A673 (cell line): ENCODE measurements at regions not wholly inside any gene's neighbourhood (a gene's known extent, or its start where the extent isn't known, plus 50 kb on each side); places are given as distances from the start of the nearest gene placed in this dataset.

Experiments
- BruUV-seq: library from RNA; stranded (reverse); fragments of 400-500 nt; replicated peaks from 2 replicates; lab custom pipeline; 2021; lab: Mats Ljungman, UMichigan
- CTCF ChIA-PET: fragments of 300-600 bp; sonication (Branson Sonifier 250); formaldehyde crosslinking; loops from one replicate; lab custom pipeline; 2022; ENCODE audit warnings: antibody characterized with exemption; lab: Charles Lee
- POLR2A ChIA-PET: fragments of 300-600 bp; sonication (Branson Sonifier 250); formaldehyde crosslinking; loops from one replicate; lab custom pipeline; 2022; ENCODE audit warnings: antibody characterized with exemption; ENCODE audit not compliant: low non-redundant PET; lab: Charles Lee
- DNase-seq: peaks from one replicate; pipeline ENCODE4 v3.0.0-alpha.2; 2015; ENCODE audit warnings: low spot score
- H3K27ac ChIP-seq: fragments of 200-600 bp; sonication (generic); 2 replicates; pipeline ENCODE4 v1.5.1; 2016; ENCODE audit warnings: mixed run types, low read depth, mild to moderate bottlenecking, mixed read lengths, antibody characterized with exemption, low read length; ENCODE audit not compliant: poor library complexity, severe bottlenecking
- H3K27me3 ChIP-seq: fragments of 200-600 bp; sonication (generic); replicated peaks from 2 replicates; pipeline ENCODE4 v1.6.1; 2017; ENCODE audit warnings: mixed run types, low read depth, mild to moderate bottlenecking, mixed read lengths, antibody characterized with exemption, low read length; ENCODE audit not compliant: insufficient read depth, poor library complexity
- H3K36me3 ChIP-seq: fragments of 200-600 bp; sonication (generic); 2 replicates; pipeline ENCODE4 v1.6.1; 2016; ENCODE audit warnings: mixed run types, mild to moderate bottlenecking, mixed read lengths, antibody characterized with exemption, low read length; ENCODE audit not compliant: insufficient read depth, poor library complexity, severe bottlenecking
- H3K4me1 ChIP-seq: fragments of 200-600 bp; sonication (generic); 2 replicates; pipeline ENCODE4 v1.6.1; 2017; ENCODE audit warnings: mixed run types, mild to moderate bottlenecking, mixed read lengths, antibody characterized with exemption, low read length; ENCODE audit not compliant: insufficient read depth, poor library complexity, severe bottlenecking
- H3K4me3 ChIP-seq: fragments of 200-600 bp; sonication (generic); 2 replicates; pipeline ENCODE4 v1.5.1; 2016; ENCODE audit warnings: low read depth, mixed run types, mild to moderate bottlenecking, mixed read lengths, low read length; ENCODE audit not compliant: poor library complexity, severe bottlenecking
- H3K9me3 ChIP-seq: fragments of 200-600 bp; sonication (generic); 2 replicates; pipeline ENCODE4 v1.6.1; 2016; ENCODE audit warnings: mixed run types, low read depth, mild to moderate bottlenecking, mixed read lengths, antibody characterized with exemption, low read length; ENCODE audit not compliant: poor library complexity, severe bottlenecking
- CTCF ChIP-seq: fragments of 300-800, 200-600 bp; sonication (generic); conservative IDR thresholded peaks from 2 replicates; pipeline ENCODE4 v1.5.1; 2017; ENCODE audit warnings: low read depth, mild to moderate bottlenecking, antibody characterized with exemption, low read length, moderate library complexity, mixed read lengths
- EZH2 ChIP-seq: fragments of 200-600 bp; sonication (generic); IDR thresholded peaks from 2 replicates; pipeline ENCODE4 v1.6.1; 2017; ENCODE audit warnings: borderline replicate concordance, low read depth, mild to moderate bottlenecking, mixed read lengths, antibody characterized with exemption, low read length; ENCODE audit not compliant: poor library complexity, severe bottlenecking
- intact Hi-C: fragments of 100-400 bp; cut with micrococcal nuclease; formaldehyde crosslinking; loops from one replicate; pipeline ENCODE4 v1.10.0; 2022; ENCODE audit not compliant: unreplicated experiment

- no peaks in the 10 kb centered on the region for H3K36me3 ChIP-seq
- H3K4me3 ChIP-seq = no peak overlapping the region
- no TSS peak for BruUV-seq
- no peaks in the 10 kb centered on the region for H3K9me3 ChIP-seq
- TF ChIP-seq CTCF (no peak), EZH2 (no peak)
- CTCF ChIA-PET = no interaction called here
- intact Hi-C loops = no loop called here
- H3K27me3 ChIP-seq = no peaks in the 10 kb centered on the region
- DNase-seq = no peak
- H3K4me1 ChIP-seq = no peaks in the 10 kb centered on the region
- POLR2A ChIA-PET = no interaction called here
- no peak overlapping the region for H3K27ac ChIP-seq
Measured at GRCh38 chr20:50295762-50296449, 105.3 kb downstream of the CEBPB start.

GRCh38 chr20:50296450-50297375 lies 106.1 kb downstream of the CEBPB start:
- H3K9me3 ChIP-seq = no peaks in the 10 kb centered on the region
- intact Hi-C loops = no loop called here
- POLR2A ChIA-PET = no interaction called here
- no peaks in the 10 kb centered on the region for H3K27me3 ChIP-seq
- CTCF ChIA-PET = no interaction called here
- H3K4me3 ChIP-seq = no peak overlapping the region
- no peak overlapping the region for H3K27ac ChIP-seq
- H3K36me3 ChIP-seq = no peaks in the 10 kb centered on the region
- TF ChIP-seq EZH2 (no peak), CTCF (no peak)
- no TSS peak for BruUV-seq
- no peaks in the 10 kb centered on the region for H3K4me1 ChIP-seq
- DNase-seq = no peak

GRCh38 chr20:50297498-50298376 lies 107.1 kb downstream of the CEBPB start:
- CTCF ChIA-PET = no interaction called here
- intact Hi-C loops = no loop called here
- no peak for DNase-seq
- H3K36me3 ChIP-seq = no peaks in the 10 kb centered on the region
- POLR2A ChIA-PET = no interaction called here
- TF ChIP-seq EZH2 = no peak
- no peak for TF ChIP-seq CTCF
- no peaks in the 10 kb centered on the region for H3K9me3 ChIP-seq
- H3K27ac ChIP-seq = no peak overlapping the region
- no TSS peak for BruUV-seq
- H3K4me3 ChIP-seq = no peak overlapping the region
- H3K4me1 ChIP-seq = no peaks in the 10 kb centered on the region
- no peaks in the 10 kb centered on the region for H3K27me3 ChIP-seq
